ENCODE measurements at regions not wholly inside any gene's neighbourhood (a gene's known extent, or its start where the extent isn't known, plus 50 kb on each side); places are given as distances from the start of the nearest gene placed in this dataset.

DNA sequence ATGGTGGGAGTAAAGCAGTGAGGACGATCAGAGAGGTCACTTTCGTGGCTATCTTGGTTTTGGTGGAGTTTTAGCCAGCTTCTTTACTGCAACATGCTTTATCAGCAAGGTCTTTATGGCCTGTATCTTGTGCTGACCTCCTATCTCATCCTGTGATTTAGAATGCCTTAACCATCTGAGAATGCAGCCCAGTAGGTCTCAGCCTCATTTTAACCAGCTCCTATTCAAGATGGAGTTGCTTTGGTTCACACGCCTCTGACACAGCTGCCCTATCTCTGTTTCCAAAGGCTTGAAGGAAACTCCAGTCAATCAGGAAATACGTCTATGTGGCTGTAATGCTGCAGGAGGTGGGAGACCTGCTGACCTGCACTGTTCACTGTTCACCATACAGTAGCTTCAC lies 146.1 kb upstream of the POGK start:
- no peak overlapping the region for H2AFZ ChIP-seq (ENCODE audit: low read length)
- no TSS peak for BruUV-seq (replicated peaks)
- in situ Hi-C loops (cut with HindIII; ENCODE audit: extremely low pct_ligation_motif_present, low pct_unique_long_range_greater_than_20kb) (no loop called here), intact Hi-C loops (cut with micrococcal nuclease; ENCODE audit: unreplicated experiment) (no loop called here)
- H3K4me2 ChIP-seq (ENCODE audit: low read depth, low read length), result no peak overlapping the region
- H3K27me3 ChIP-seq (ENCODE audit: control insufficient read depth in 1 of 2, insufficient read depth in 2 of 2, low read length in 2 of 2), result no peaks in the 10 kb centered on the region
- no peaks in the 10 kb centered on the region for H3K36me3 ChIP-seq (replicated peaks in 1 of 2; ENCODE audit: control insufficient read depth in 1 of 2, insufficient read depth in 2 of 2, low read length in 2 of 2)
- ChIA-PET POLR2A (no interaction called here), CTCF (ENCODE audit: low intra/inter-chr PET ratio, low total read pairs) (no interaction called here)
- no peak overlapping the region for H3K4me3 ChIP-seq (replicated peaks in 1 of 3; ENCODE audit: insufficient read depth in 1 of 3, low read depth in 2 of 3, low read length in 3 of 3)
- ATAC-seq (no peak), DNase-seq (ENCODE audit: low spot score) (no peak), FAIRE-seq (no peak)
- H3K27ac ChIP-seq (ENCODE audit: extremely low read length, insufficient read depth, low read length), result no peak overlapping the region
- H3K79me2 ChIP-seq (ENCODE audit: insufficient read depth, low read length), result no peaks in the 10 kb centered on the region
- TF ChIP-seq SMYD3 (CRISPR knock-in tag; IDR thresholded peaks at IDR 0.05), result no peak
- no peaks in the 10 kb centered on the region for H4K20me1 ChIP-seq (ENCODE audit: insufficient read depth, low read length)
- no peaks in the 10 kb centered on the region for H3K9me3 ChIP-seq (ENCODE audit: low read length)
- WGBS (ENCODE audit: low lambda C conversion rate), result 33% methylated on average over 3 of the region's 4 CpGs
- H3K9ac ChIP-seq (ENCODE audit: insufficient read depth, low read depth, low read length), result no peak overlapping the region
- no peaks in the 10 kb centered on the region for H3K4me1 ChIP-seq (ENCODE audit: insufficient read depth, low read length)

DNA sequence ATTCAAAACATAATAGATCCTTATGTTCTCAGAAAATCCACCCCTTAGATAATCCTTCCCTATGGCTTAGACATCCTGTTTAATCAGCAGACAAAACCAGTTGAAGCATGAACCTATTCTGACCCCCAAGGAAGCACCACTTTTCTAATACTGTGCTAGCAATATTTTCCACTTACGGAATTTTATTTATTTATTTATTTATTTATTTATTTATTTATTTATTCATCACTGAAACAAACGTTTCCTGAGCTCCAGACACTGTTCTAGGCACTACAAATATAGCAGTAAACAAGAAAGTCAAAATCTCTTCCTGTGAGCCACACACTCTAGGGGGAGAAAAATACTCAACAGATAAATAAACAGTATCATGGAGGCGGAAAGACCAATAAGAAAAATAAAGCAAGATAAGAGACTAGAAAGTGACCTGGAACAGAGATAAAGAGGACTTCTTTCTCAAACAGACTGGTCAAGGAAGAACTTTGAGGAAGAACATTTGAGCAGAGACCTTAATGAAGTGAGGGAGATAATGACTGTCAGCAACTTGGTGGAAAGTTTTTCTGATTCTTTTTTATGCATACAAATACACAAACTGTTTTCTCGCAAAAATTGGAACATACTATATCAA lies 145.5 kb upstream of the POGK start:
- Histone ChIP-seq H3K4me1 (ENCODE audit: insufficient read depth, low read length) (peaks cover 2% of the 10 kb centered on the region), H2AFZ (ENCODE audit: low read length) (no peak overlapping the region), H3K27me3 (ENCODE audit: control insufficient read depth in 1 of 2, insufficient read depth in 2 of 2, low read length in 2 of 2) (no peaks in the 10 kb centered on the region), H3K4me2 (ENCODE audit: low read depth, low read length) (no peak overlapping the region), H4K20me1 (ENCODE audit: insufficient read depth, low read length) (no peaks in the 10 kb centered on the region), H3K36me3 (replicated peaks in 1 of 2; ENCODE audit: control insufficient read depth in 1 of 2, insufficient read depth in 2 of 2, low read length in 2 of 2) (no peaks in the 10 kb centered on the region), H3K27ac (ENCODE audit: extremely low read length, insufficient read depth, low read length) (no peak overlapping the region), H3K79me2 (ENCODE audit: insufficient read depth, low read length) (no peaks in the 10 kb centered on the region), H3K9ac (ENCODE audit: insufficient read depth, low read depth, low read length) (no peak overlapping the region), H3K9me3 (ENCODE audit: low read length) (no peaks in the 10 kb centered on the region), H3K4me3 (replicated peaks in 1 of 3; ENCODE audit: insufficient read depth in 1 of 3, low read depth in 2 of 3, low read length in 3 of 3) (no peak overlapping the region)
- 36% methylated on average over 4 of the region's 4 CpGs for WGBS (ENCODE audit: low lambda C conversion rate)
- no peak for TF ChIP-seq KDM4B (CRISPR knock-in tag; IDR thresholded peaks at IDR 0.05)
- TF ChIP-seq MEIS2 (CRISPR knock-in tag; IDR thresholded peaks at IDR 0.05), result no peak
- no peak for TF ChIP-seq ZNF326 (CRISPR knock-in tag; IDR thresholded peaks at IDR 0.05; ENCODE audit: borderline replicate concordance)
- no peak for TF ChIP-seq ARID3A (IDR thresholded peaks at IDR 0.05; ENCODE audit: low read depth, low read length)
- TF ChIP-seq ZSCAN5A (CRISPR knock-in tag; IDR thresholded peaks at IDR 0.05; ENCODE audit: borderline replicate concordance), result no peak
- POLR2A ChIA-PET, result no interaction called here
- ATAC-seq (no peak), DNase-seq (ENCODE audit: low spot score) (no peak), FAIRE-seq (no peak)
- in situ Hi-C loops (cut with HindIII; ENCODE audit: extremely low pct_ligation_motif_present, low pct_unique_long_range_greater_than_20kb) (no loop called here), intact Hi-C loops (cut with micrococcal nuclease; ENCODE audit: unreplicated experiment) (no loop called here)
- no TSS peak for BruUV-seq (replicated peaks)
- CTCF ChIA-PET (ENCODE audit: low intra/inter-chr PET ratio, low total read pairs), result no interaction called here

All from HepG2 (cell line).